Hippocampal formation (tissue), 2 donors: ENCODE measurements at regions not wholly inside any gene's neighbourhood (a gene's known extent, or its start where the extent isn't known, plus 50 kb on each side); places are given as distances from the start of the nearest gene placed in this dataset.

Source experiments
- DNase-seq, 2 donors: peaks; one replicate each; lab custom pipeline; 2025; lab: John Stamatoyannopoulos, UW

GRCh38 chrX:97766501-97767095, 882.9 kb downstream of the RPA4 start:
- no peak for DNase-seq

- DNase-seq: no peak
These were observed 903.6 kb downstream of the RPA4 start for GRCh38 chrX:97787311-97787710.

- no peak for DNase-seq
These were observed 904.1 kb downstream of the RPA4 start for GRCh38 chrX:97787849-97788248.

GRCh38 chrX:97790850-97791249, 907.1 kb downstream of the RPA4 start:
- DNase-seq: no peak

GRCh38 chrX:97797076-97797475, 913.4 kb downstream of the RPA4 start:
- DNase-seq: no peak

GRCh38 chrX:97806238-97806637, 922.5 kb downstream of the RPA4 start:
- no peak for DNase-seq

- no peak for DNase-seq
These were observed 923.2 kb downstream of the RPA4 start for GRCh38 chrX:97806946-97807345.

- no peak for DNase-seq
These were observed 936.5 kb downstream of the RPA4 start for GRCh38 chrX:97820170-97820569.

- DNase-seq: no peak
These were observed 944.8 kb downstream of the RPA4 start for GRCh38 chrX:97828471-97828870.

- no peak for DNase-seq
These were observed 952.3 kb downstream of the RPA4 start for GRCh38 chrX:97835969-97836368.

- no peak for DNase-seq
These were observed 958.0 kb downstream of the RPA4 start for GRCh38 chrX:97841544-97842179.

GRCh38 chrX:97842468-97843199, 958.9 kb downstream of the RPA4 start:
- DNase-seq: no peak

- DNase-seq: no peak
These were observed 959.6 kb downstream of the RPA4 start for GRCh38 chrX:97843200-97843811.

- DNase-seq: no peak
These were observed 960.5 kb downstream of the RPA4 start for GRCh38 chrX:97844161-97844560.

GRCh38 chrX:97844943-97845342, 961.2 kb downstream of the RPA4 start:
- no peak for DNase-seq

GRCh38 chrX:97845451-97845850, 961.7 kb downstream of the RPA4 start:
- DNase-seq: no peak

- no peak for DNase-seq
These were observed 962.5 kb downstream of the RPA4 start for GRCh38 chrX:97846228-97846627.

GRCh38 chrX:97846718-97847237, 963.1 kb downstream of the RPA4 start:
- no peak for DNase-seq

GRCh38 chrX:97847885-97848679, 964.4 kb downstream of the RPA4 start:
- no peak for DNase-seq

GRCh38 chrX:97849951-97850350, 966.2 kb downstream of the RPA4 start:
- DNase-seq: no peak

- DNase-seq: no peak
These were observed 967.2 kb downstream of the RPA4 start for GRCh38 chrX:97850911-97851310.

- peak in 1 of 2 donors; percentile 13 for DNase-seq
These were observed 970.4 kb downstream of the RPA4 start for GRCh38 chrX:97854086-97854485.
